CD4-positive, alpha-beta T cell (primary cell): ENCODE measurements at regions not wholly inside any gene's neighbourhood (a gene's known extent, or its start where the extent isn't known, plus 50 kb on each side); places are given as distances from the start of the nearest gene placed in this dataset.

Experiments used
- ATAC-seq: fragments of 200-7000 bp; cut with Tn5 transposase; one replicate; pipeline ENCODE4 v1.10.0; 2022; ENCODE audit warnings: mild to moderate bottlenecking; ENCODE audit not compliant: poor library complexity
- CTCF ChIA-PET: fragments of 350-600 bp; sonication (Branson Sonifier 250); formaldehyde crosslinking; loops from one replicate; lab custom pipeline; 2021; ENCODE audit warnings: antibody characterized with exemption, inconsistent platforms; lab: Charles Lee
- POLR2A ChIA-PET: fragments of 350-600 bp; sonication (Branson Sonifier 250); formaldehyde crosslinking; loops from one replicate; lab custom pipeline; 2021; ENCODE audit warnings: antibody characterized with exemption, inconsistent platforms; lab: Charles Lee
- DNase-seq, 14 experiments: peaks; one replicate each; pipeline ENCODE4 v3.0.0-alpha.2; 2013 to 2020; ENCODE audit warnings: mixed read lengths in 2 of 14
- H3K27ac ChIP-seq, 2 donors: one replicate each; pipeline versions ENCODE4 v1.5.1 to v1.7.0; 2013; ENCODE audit warnings: low read length in 2 of 2, low read depth in 1 of 2, mild to moderate bottlenecking in 1 of 2
- H3K27me3 ChIP-seq, 2 experiments: 1 replicate in 1 of 2; 2 replicates in 1 of 2; pipeline versions ENCODE4 v1.6.1 to v1.7.0; 2013; ENCODE audit warnings: low read length in 2 of 2, control low read depth in 1 of 2, mild to moderate bottlenecking in 1 of 2, moderate library complexity in 1 of 2; ENCODE audit not compliant: insufficient read depth in 2 of 2, control insufficient read depth in 1 of 2
- H3K36me3 ChIP-seq: one replicate; pipeline ENCODE4 v1.6.1; 2013; ENCODE audit warnings: low read length, control low read depth; ENCODE audit not compliant: insufficient read depth
- H3K4me1 ChIP-seq: one replicate; pipeline ENCODE4 v1.6.1; 2013; ENCODE audit warnings: low read length, control low read depth; ENCODE audit not compliant: insufficient read depth
- H3K4me3 ChIP-seq: one replicate; pipeline ENCODE4 v1.5.1; 2013; ENCODE audit warnings: mild to moderate bottlenecking, low read length, moderate library complexity
- H3K9me3 ChIP-seq, 2 experiments: 1 replicate in 1 of 2; 2 replicates in 1 of 2; pipeline versions ENCODE4 v1.6.1 to v1.7.0; 2013; ENCODE audit warnings: low read length in 2 of 2, mild to moderate bottlenecking in 2 of 2, control low read depth in 1 of 2, moderate library complexity in 1 of 2; ENCODE audit not compliant: control insufficient read depth in 1 of 2, insufficient read depth in 1 of 2
- H3K27ac Mint-ChIP-seq: one replicate; pipeline ENCODE4 v1.8.0; 2020; ENCODE audit warnings: mixed read lengths
- H3K27me3 Mint-ChIP-seq: one replicate; pipeline ENCODE4 v1.8.0; 2021; ENCODE audit warnings: mixed read lengths
- H3K36me3 Mint-ChIP-seq: one replicate; pipeline ENCODE4 v1.8.0; 2021; ENCODE audit warnings: low read depth, mixed read lengths
- H3K4me1 Mint-ChIP-seq: one replicate; pipeline ENCODE4 v1.8.0; 2021; ENCODE audit warnings: low read depth, mixed read lengths
- H3K4me3 Mint-ChIP-seq: one replicate; pipeline ENCODE4 v1.8.0; 2020; ENCODE audit warnings: mild to moderate bottlenecking, mixed read lengths
- H3K9me3 Mint-ChIP-seq: one replicate; pipeline ENCODE4 v1.8.0; 2020; ENCODE audit warnings: mixed read lengths
- CTCF ChIP-seq: fragments of 200-600 bp; IDR thresholded peaks from one replicate; pipeline ENCODE4 v1.8.0; 2022; ENCODE audit warnings: antibody characterized with exemption, mild to moderate bottlenecking
- intact Hi-C, 2 experiments: fragments of 100-400 bp; cut with DNase I in 1 of 2; cut with micrococcal nuclease in 1 of 2; formaldehyde crosslinking; loops; one replicate each; pipeline versions ENCODE4 v1.15.1 to v1.9.0; 2023 to 2025; cut with DNase I, micrococcal nuclease

GRCh38 chr4:137608085-137608484 lies 75.8 kb upstream of the PCDH18 start:
- peaks cover 2% of the 10 kb centered on the region for H3K9me3 Mint-ChIP-seq

GRCh38 chr4:137602436-137602835 lies 70.1 kb upstream of the PCDH18 start:
- CTCF ChIA-PET, result no interaction called here
- H3K9me3 ChIP-seq, result peaks cover 0 to 4% of the 10 kb centered on the region in 2 experiments
- H3K4me1 ChIP-seq, result no peaks in the 10 kb centered on the region
- no peak for DNase-seq
- intact Hi-C loops, result no loop called here
- no peak for ATAC-seq
- no peak for TF ChIP-seq CTCF
- Mint-ChIP-seq H3K4me3 (no peak overlapping the region), H3K36me3 (no peaks in the 10 kb centered on the region), H3K27me3 (no peaks in the 10 kb centered on the region), H3K27ac (no peak overlapping the region), H3K4me1 (no peaks in the 10 kb centered on the region), H3K9me3 (no peaks in the 10 kb centered on the region)
- H3K36me3 ChIP-seq, result no peaks in the 10 kb centered on the region
- no peak overlapping the region for H3K4me3 ChIP-seq
- POLR2A ChIA-PET, result no interaction called here
- H3K27ac ChIP-seq, result no peak overlapping the region
- H3K27me3 ChIP-seq, result no peaks in the 10 kb centered on the region

More at GRCh38 chr4:137608085-137608484, 75.8 kb upstream of the PCDH18 start:
- DNase-seq, result no peak
- peaks cover 0 to 4% of the 10 kb centered on the region in 2 experiments for H3K9me3 ChIP-seq
- H3K4me1 Mint-ChIP-seq, result no peaks in the 10 kb centered on the region
- no peak overlapping the region for H3K27ac ChIP-seq
- no peaks in the 10 kb centered on the region for H3K27me3 Mint-ChIP-seq
- H3K4me3 ChIP-seq, result no peak overlapping the region
- no peaks in the 10 kb centered on the region for H3K4me1 ChIP-seq
- no peaks in the 10 kb centered on the region for H3K27me3 ChIP-seq
- TF ChIP-seq CTCF, result no peak
- intact Hi-C loops, result no loop called here
- ChIA-PET POLR2A (no interaction called here), CTCF (no interaction called here)
- H3K36me3 ChIP-seq, result no peaks in the 10 kb centered on the region
- no peak overlapping the region for H3K4me3 Mint-ChIP-seq
- no peaks in the 10 kb centered on the region for H3K36me3 Mint-ChIP-seq
- no peak for ATAC-seq
- H3K27ac Mint-ChIP-seq, result no peak overlapping the region

- Mint-ChIP-seq H3K4me1 (no peaks in the 10 kb centered on the region), H3K4me3 (no peak overlapping the region), H3K9me3 (no peaks in the 10 kb centered on the region), H3K36me3 (no peaks in the 10 kb centered on the region), H3K27ac (no peak overlapping the region), H3K27me3 (no peaks in the 10 kb centered on the region)
- Histone ChIP-seq H3K4me1 (no peaks in the 10 kb centered on the region), H3K27me3 (no peaks in the 10 kb centered on the region), H3K27ac (no peak overlapping the region), H3K4me3 (no peak overlapping the region), H3K9me3 (peaks cover 0 to 4% of the 10 kb centered on the region in 2 experiments), H3K36me3 (no peaks in the 10 kb centered on the region)
- no peak for TF ChIP-seq CTCF
- CTCF ChIA-PET, result no interaction called here
- no peak for DNase-seq
- no peak for ATAC-seq
- intact Hi-C loops, result no loop called here
- POLR2A ChIA-PET, result no interaction called here
Observed at GRCh38 chr4:137601934-137602333, 69.6 kb upstream of the PCDH18 start.
